ENCODE measurements at regions not wholly inside any gene's neighbourhood (a gene's known extent, or its start where the extent isn't known, plus 50 kb on each side); places are given as distances from the start of the nearest gene placed in this dataset.

GRCh38 chr14:56026506-56026905 is 91.7 kb upstream of the PELI2 start:
- H3K36me3 ChIP-seq (ENCODE audit: insufficient read depth, low read length, poor library complexity, severe bottlenecking), result no peaks in the 10 kb centered on the region
- no peak for DNase-seq (ENCODE audit: low spot score)
- ChIA-PET POLR2A (ENCODE audit: low non-redundant PET) (no interaction called here), CTCF (no interaction called here)
- H3K27me3 ChIP-seq (replicated peaks; ENCODE audit: insufficient read depth, low read depth, low read length, poor library complexity), result no peaks in the 10 kb centered on the region
- no peak for TF ChIP-seq EZH2 (IDR thresholded peaks at IDR 0.05; ENCODE audit: borderline replicate concordance, low read depth, low read length, poor library complexity, severe bottlenecking)
- TF ChIP-seq CTCF (conservative IDR thresholded peaks at IDR 0.05; ENCODE audit: low read depth, low read length), result no peak
- no peak overlapping the region for H3K27ac ChIP-seq (ENCODE audit: low read depth, low read length, poor library complexity, severe bottlenecking)
- no peaks in the 10 kb centered on the region for H3K9me3 ChIP-seq (ENCODE audit: low read depth, low read length, poor library complexity, severe bottlenecking)
- intact Hi-C loops (cut with micrococcal nuclease; ENCODE audit: unreplicated experiment), result no loop called here
- BruUV-seq (replicated peaks), result no TSS peak
- no peak overlapping the region for H3K4me3 ChIP-seq (ENCODE audit: low read depth, low read length, poor library complexity, severe bottlenecking)
- H3K4me1 ChIP-seq (ENCODE audit: insufficient read depth, low read length, poor library complexity, severe bottlenecking), result no peaks in the 10 kb centered on the region

- BruUV-seq (replicated peaks), result no TSS peak
- CTCF ChIA-PET, result no interaction called here
- intact Hi-C loops (cut with micrococcal nuclease; ENCODE audit: unreplicated experiment), result no loop called here
- no peaks in the 10 kb centered on the region for H3K4me1 ChIP-seq (ENCODE audit: insufficient read depth, low read length, poor library complexity, severe bottlenecking)
- H3K36me3 ChIP-seq (ENCODE audit: insufficient read depth, low read length, poor library complexity, severe bottlenecking), result no peaks in the 10 kb centered on the region
- no peak overlapping the region for H3K4me3 ChIP-seq (ENCODE audit: low read depth, low read length, poor library complexity, severe bottlenecking)
- TF ChIP-seq EZH2 (IDR thresholded peaks at IDR 0.05; ENCODE audit: borderline replicate concordance, low read depth, low read length, poor library complexity, severe bottlenecking) (no peak), CTCF (conservative IDR thresholded peaks at IDR 0.05; ENCODE audit: low read depth, low read length) (no peak)
- H3K27ac ChIP-seq (ENCODE audit: low read depth, low read length, poor library complexity, severe bottlenecking), result no peak overlapping the region
- no peaks in the 10 kb centered on the region for H3K27me3 ChIP-seq (replicated peaks; ENCODE audit: insufficient read depth, low read depth, low read length, poor library complexity)
- no peaks in the 10 kb centered on the region for H3K9me3 ChIP-seq (ENCODE audit: low read depth, low read length, poor library complexity, severe bottlenecking)
- no peak for DNase-seq (ENCODE audit: low spot score)
- POLR2A ChIA-PET (ENCODE audit: low non-redundant PET), result no interaction called here
Observed at GRCh38 chr14:56027421-56027820, 90.8 kb upstream of the PELI2 start.

- DNase-seq (ENCODE audit: low spot score), result no peak
- ChIA-PET POLR2A (ENCODE audit: low non-redundant PET) (no interaction called here), CTCF (no interaction called here)
- no peaks in the 10 kb centered on the region for H3K9me3 ChIP-seq (ENCODE audit: low read depth, low read length, poor library complexity, severe bottlenecking)
- H3K27ac ChIP-seq (ENCODE audit: low read depth, low read length, poor library complexity, severe bottlenecking), result no peak overlapping the region
- H3K4me1 ChIP-seq (ENCODE audit: insufficient read depth, low read length, poor library complexity, severe bottlenecking), result no peaks in the 10 kb centered on the region
- intact Hi-C loops (cut with micrococcal nuclease; ENCODE audit: unreplicated experiment), result no loop called here
- TF ChIP-seq CTCF (conservative IDR thresholded peaks at IDR 0.05; ENCODE audit: low read depth, low read length) (no peak), EZH2 (IDR thresholded peaks at IDR 0.05; ENCODE audit: borderline replicate concordance, low read depth, low read length, poor library complexity, severe bottlenecking) (no peak)
- no peaks in the 10 kb centered on the region for H3K36me3 ChIP-seq (ENCODE audit: insufficient read depth, low read length, poor library complexity, severe bottlenecking)
- BruUV-seq (replicated peaks), result no TSS peak
- no peaks in the 10 kb centered on the region for H3K27me3 ChIP-seq (replicated peaks; ENCODE audit: insufficient read depth, low read depth, low read length, poor library complexity)
- H3K4me3 ChIP-seq (ENCODE audit: low read depth, low read length, poor library complexity, severe bottlenecking), result no peak overlapping the region
Observed at GRCh38 chr14:56027916-56028712, 90.1 kb upstream of the PELI2 start.
